ENCODE measurements at regions not wholly inside any gene's neighbourhood (a gene's known extent, or its start where the extent isn't known, plus 50 kb on each side); places are given as distances from the start of the nearest gene placed in this dataset.

DNA sequence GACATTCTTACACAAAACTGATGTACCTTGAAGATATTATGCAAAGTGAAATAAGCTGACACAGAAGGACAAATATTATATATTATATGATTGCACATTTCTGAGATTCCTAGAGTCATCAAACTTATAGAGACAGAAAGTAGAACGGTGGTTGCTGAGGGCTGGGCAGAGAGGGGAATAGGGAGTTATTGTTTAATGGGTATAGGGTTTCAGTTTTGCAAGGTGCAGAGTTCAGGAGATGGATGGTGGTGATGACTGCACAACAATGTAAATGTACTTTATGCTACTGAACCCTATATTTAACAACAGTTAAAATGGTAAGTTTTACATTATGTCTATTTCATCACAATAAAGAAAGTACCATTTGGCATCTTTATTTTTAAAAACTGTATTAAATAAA lies 315.8 kb upstream of the POU5F2 start:
- Histone ChIP-seq H3K4me1 (ENCODE audit: insufficient read depth, low read length) (peaks cover 25% of the 10 kb centered on the region), H2AFZ (ENCODE audit: low read length) (no peak overlapping the region), H3K27ac (ENCODE audit: extremely low read length, insufficient read depth, low read length) (no peak overlapping the region), H3K9ac (ENCODE audit: insufficient read depth, low read depth, low read length) (no peak overlapping the region), H3K36me3 (replicated peaks in 1 of 2; ENCODE audit: control insufficient read depth in 1 of 2, insufficient read depth in 2 of 2, low read length in 2 of 2) (no peaks in the 10 kb centered on the region), H3K9me3 (ENCODE audit: low read length) (no peaks in the 10 kb centered on the region), H4K20me1 (ENCODE audit: insufficient read depth, low read length) (no peaks in the 10 kb centered on the region), H3K4me2 (ENCODE audit: low read depth, low read length) (peak overlapping the region; percentile 36; the same call in 1 of the 2 replicates), H3K27me3 (ENCODE audit: control insufficient read depth in 1 of 2, insufficient read depth in 2 of 2, low read length in 2 of 2) (no peaks in the 10 kb centered on the region), H3K4me3 (replicated peaks in 1 of 3; ENCODE audit: insufficient read depth in 1 of 3, low read depth in 2 of 3, low read length in 3 of 3) (no peak overlapping the region), H3K79me2 (ENCODE audit: insufficient read depth, low read length) (no peaks in the 10 kb centered on the region)
- peak; percentile 30 for FAIRE-seq
- WGBS (ENCODE audit: low lambda C conversion rate), result 0% methylated on average over 1 of the region's 1 CpG
- ChIA-PET CTCF (ENCODE audit: low intra/inter-chr PET ratio, low total read pairs) (no interaction called here), POLR2A (no interaction called here)
- no TSS peak for BruUV-seq (replicated peaks)
- DNase-seq (ENCODE audit: low spot score), result peak; percentile 42
- intact Hi-C loops (cut with micrococcal nuclease; ENCODE audit: unreplicated experiment) (no loop called here), in situ Hi-C loops (cut with HindIII; ENCODE audit: extremely low pct_ligation_motif_present, low pct_unique_long_range_greater_than_20kb) (no loop called here)
- peak; percentile 95 for ATAC-seq
- TF ChIP-seq, protein P1, sequence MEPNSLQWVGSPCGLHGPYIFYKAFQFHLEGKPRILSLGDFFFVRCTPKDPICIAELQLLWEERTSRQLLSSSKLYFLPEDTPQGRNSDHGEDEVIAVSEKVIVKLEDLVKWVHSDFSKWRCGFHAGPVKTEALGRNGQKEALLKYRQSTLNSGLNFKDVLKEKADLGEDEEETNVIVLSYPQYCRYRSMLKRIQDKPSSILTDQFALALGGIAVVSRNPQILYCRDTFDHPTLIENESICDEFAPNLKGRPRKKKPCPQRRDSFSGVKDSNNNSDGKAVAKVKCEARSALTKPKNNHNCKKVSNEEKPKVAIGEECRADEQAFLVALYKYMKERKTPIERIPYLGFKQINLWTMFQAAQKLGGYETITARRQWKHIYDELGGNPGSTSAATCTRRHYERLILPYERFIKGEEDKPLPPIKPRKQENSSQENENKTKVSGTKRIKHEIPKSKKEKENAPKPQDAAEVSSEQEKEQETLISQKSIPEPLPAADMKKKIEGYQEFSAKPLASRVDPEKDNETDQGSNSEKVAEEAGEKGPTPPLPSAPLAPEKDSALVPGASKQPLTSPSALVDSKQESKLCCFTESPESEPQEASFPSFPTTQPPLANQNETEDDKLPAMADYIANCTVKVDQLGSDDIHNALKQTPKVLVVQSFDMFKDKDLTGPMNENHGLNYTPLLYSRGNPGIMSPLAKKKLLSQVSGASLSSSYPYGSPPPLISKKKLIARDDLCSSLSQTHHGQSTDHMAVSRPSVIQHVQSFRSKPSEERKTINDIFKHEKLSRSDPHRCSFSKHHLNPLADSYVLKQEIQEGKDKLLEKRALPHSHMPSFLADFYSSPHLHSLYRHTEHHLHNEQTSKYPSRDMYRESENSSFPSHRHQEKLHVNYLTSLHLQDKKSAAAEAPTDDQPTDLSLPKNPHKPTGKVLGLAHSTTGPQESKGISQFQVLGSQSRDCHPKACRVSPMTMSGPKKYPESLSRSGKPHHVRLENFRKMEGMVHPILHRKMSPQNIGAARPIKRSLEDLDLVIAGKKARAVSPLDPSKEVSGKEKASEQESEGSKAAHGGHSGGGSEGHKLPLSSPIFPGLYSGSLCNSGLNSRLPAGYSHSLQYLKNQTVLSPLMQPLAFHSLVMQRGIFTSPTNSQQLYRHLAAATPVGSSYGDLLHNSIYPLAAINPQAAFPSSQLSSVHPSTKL (CRISPR knock-in tag; IDR thresholded peaks at IDR 0.05), result 0 out of 2 replicates have a peak, but pooled peaks have one; percentile 15
- TF ChIP-seq, protein P2, sequence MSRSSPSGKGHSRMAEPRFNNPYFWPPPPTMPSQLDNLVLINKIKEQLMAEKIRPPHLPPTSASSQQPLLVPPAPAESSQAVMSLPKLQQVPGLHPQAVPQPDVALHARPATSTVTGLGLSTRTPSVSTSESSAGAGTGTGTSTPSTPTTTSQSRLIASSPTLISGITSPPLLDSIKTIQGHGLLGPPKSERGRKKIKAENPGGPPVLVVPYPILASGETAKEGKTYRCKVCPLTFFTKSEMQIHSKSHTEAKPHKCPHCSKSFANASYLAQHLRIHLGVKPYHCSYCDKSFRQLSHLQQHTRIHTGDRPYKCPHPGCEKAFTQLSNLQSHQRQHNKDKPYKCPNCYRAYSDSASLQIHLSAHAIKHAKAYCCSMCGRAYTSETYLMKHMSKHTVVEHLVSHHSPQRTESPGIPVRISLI (CRISPR knock-in tag; IDR thresholded peaks at IDR 0.05; ENCODE audit: borderline replicate concordance), result no peak
- TF ChIP-seq DNMT1 (CRISPR knock-in tag; IDR thresholded peaks at IDR 0.05) (no peak), HNF4A (CRISPR knock-in tag; IDR thresholded peaks at IDR 0.05) (peak; percentile 55; the same call in 1 of the 2 replicates), ZNF629 (CRISPR knock-in tag; conservative IDR thresholded peaks at IDR 0.05) (0 out of 2 replicates have a peak, but pooled peaks have one; percentile 48), ZC3H13 (CRISPR knock-in tag; IDR thresholded peaks at IDR 0.05) (no peak), SIX1 (CRISPR knock-in tag; IDR thresholded peaks at IDR 0.05; ENCODE audit: borderline replicate concordance) (peak; percentile 96), ZKSCAN1 (IDR thresholded peaks at IDR 0.05; ENCODE audit: low read length) (no peak), SIX4 (CRISPR knock-in tag; IDR thresholded peaks at IDR 0.05) (peak; percentile 74), ZBTB7A (CRISPR knock-in tag; IDR thresholded peaks at IDR 0.05) (no peak), TBX3 (IDR thresholded peaks at IDR 0.05; ENCODE audit: borderline replicate concordance) (no peak), TBP (CRISPR knock-in tag; IDR thresholded peaks at IDR 0.05) (no peak), POGZ (CRISPR knock-in tag; IDR thresholded peaks at IDR 0.05) (0 out of 2 replicates have a peak, but pooled peaks have one; percentile 30)
- TF ChIP-seq, protein P3, sequence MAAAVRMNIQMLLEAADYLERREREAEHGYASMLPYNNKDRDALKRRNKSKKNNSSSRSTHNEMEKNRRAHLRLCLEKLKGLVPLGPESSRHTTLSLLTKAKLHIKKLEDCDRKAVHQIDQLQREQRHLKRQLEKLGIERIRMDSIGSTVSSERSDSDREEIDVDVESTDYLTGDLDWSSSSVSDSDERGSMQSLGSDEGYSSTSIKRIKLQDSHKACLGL (CRISPR knock-in tag; IDR thresholded peaks at IDR 0.05), result no peak
- TF ChIP-seq, protein P4, sequence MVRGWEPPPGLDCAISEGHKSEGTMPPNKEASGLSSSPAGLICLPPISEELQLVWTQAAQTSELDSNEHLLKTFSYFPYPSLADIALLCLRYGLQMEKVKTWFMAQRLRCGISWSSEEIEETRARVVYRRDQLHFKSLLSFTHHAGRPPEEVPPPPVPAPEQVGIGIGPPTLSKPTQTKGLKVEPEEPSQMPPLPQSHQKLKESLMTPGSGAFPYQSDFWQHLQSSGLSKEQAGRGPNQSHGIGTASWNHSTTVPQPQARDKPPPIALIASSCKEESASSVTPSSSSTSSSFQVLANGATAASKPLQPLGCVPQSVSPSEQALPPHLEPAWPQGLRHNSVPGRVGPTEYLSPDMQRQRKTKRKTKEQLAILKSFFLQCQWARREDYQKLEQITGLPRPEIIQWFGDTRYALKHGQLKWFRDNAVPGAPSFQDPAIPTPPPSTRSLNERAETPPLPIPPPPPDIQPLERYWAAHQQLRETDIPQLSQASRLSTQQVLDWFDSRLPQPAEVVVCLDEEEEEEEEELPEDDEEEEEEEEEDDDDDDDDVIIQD (CRISPR knock-in tag; IDR thresholded peaks at IDR 0.05; ENCODE audit: low read depth), result 0 out of 2 replicates have a peak, but pooled peaks have one; percentile 28
- TF ChIP-seq, protein P5, sequence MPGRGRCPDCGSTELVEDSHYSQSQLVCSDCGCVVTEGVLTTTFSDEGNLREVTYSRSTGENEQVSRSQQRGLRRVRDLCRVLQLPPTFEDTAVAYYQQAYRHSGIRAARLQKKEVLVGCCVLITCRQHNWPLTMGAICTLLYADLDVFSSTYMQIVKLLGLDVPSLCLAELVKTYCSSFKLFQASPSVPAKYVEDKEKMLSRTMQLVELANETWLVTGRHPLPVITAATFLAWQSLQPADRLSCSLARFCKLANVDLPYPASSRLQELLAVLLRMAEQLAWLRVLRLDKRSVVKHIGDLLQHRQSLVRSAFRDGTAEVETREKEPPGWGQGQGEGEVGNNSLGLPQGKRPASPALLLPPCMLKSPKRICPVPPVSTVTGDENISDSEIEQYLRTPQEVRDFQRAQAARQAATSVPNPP (CRISPR knock-in tag; IDR thresholded peaks at IDR 0.05), result no peak
- TF ChIP-seq, protein P6, sequence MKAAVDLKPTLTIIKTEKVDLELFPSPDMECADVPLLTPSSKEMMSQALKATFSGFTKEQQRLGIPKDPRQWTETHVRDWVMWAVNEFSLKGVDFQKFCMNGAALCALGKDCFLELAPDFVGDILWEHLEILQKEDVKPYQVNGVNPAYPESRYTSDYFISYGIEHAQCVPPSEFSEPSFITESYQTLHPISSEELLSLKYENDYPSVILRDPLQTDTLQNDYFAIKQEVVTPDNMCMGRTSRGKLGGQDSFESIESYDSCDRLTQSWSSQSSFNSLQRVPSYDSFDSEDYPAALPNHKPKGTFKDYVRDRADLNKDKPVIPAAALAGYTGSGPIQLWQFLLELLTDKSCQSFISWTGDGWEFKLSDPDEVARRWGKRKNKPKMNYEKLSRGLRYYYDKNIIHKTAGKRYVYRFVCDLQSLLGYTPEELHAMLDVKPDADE (CRISPR knock-in tag; IDR thresholded peaks at IDR 0.05), result no peak

Data from HepG2 (cell line).